Colonic mucosa (tissue), 4 donors: ENCODE measurements at regions not wholly inside any gene's neighbourhood (a gene's known extent, or its start where the extent isn't known, plus 50 kb on each side); places are given as distances from the start of the nearest gene placed in this dataset.

Experiments
- DNase-seq: peaks from one replicate; pipeline ENCODE4 v3.0.0-alpha.2; 2020
- H3K27ac ChIP-seq: fragments of 200-600 bp; one replicate; pipeline ENCODE4 v1.8.0; 2021
- H3K27me3 ChIP-seq: fragments of 200-600 bp; one replicate; pipeline ENCODE4 v1.8.0; 2021
- H3K36me3 ChIP-seq: fragments of 200-600 bp; one replicate; pipeline ENCODE4 v1.8.0; 2021
- H3K4me1 ChIP-seq: fragments of 200-600 bp; one replicate; pipeline ENCODE4 v1.8.0; 2021; ENCODE audit warnings: mild to moderate bottlenecking
- H3K4me3 ChIP-seq: fragments of 200-600 bp; one replicate; pipeline ENCODE4 v1.8.0; 2021
- H3K9ac ChIP-seq, 2 donors: one replicate each; pipeline ENCODE4 v1.7.0; 2013; ENCODE audit warnings: control low read depth in 2 of 2, low read depth in 2 of 2, low read length in 2 of 2
- H3K9me3 ChIP-seq: fragments of 200-600 bp; one replicate; pipeline ENCODE4 v1.8.0; 2021
- intact Hi-C: fragments of 100-400 bp; cut with DNase I; formaldehyde crosslinking; loops from one replicate; pipeline ENCODE4 v1.14.1; 2022
- TF ChIP-seq, protein P1 (sequence below): fragments of 200-600 bp; IDR thresholded peaks from one replicate; pipeline ENCODE4 v1.8.0; 2022; ENCODE audit warnings: antibody characterized with exemption, mild to moderate bottlenecking
- donor health status: healthy.
- donor health status: DM: no; HTN: no; CAD: no.
- donor health status: DM: no; HTN: no; CAD: no.

DNA sequence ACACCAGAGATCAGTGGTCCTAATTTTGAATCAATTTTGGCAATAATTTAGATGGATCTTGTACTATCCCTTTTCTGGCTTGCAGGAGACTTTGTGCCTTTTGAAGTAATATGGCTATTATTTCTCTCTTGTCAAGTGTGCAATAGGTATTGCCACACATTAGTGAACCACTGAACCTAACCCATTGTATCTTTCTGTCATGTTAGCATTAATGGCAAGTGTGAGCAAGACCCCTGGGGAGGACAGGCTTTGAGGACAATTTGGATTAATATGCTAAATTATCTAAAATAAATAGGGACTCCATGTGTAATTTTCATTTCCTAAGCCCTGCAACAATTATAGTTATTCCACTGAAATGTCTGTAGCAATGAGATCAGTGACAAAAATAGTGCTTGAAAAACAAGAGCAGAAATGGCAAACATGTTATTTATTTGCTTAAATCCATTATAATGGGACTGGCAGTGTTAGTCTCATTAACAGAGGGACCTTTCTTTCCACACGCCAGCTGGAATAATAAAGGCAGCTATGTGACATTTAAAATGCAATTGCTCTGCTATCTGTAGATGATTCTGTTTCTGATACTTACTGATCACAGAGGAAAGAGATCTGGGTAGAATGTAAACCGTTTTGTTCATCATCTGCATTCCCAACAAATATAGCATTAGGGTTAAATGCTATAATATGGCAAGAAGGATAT, 753.3 kb upstream of the ZNF608 start:
- Histone ChIP-seq H3K4me3 (no peak overlapping the region), H3K27ac (no peak overlapping the region), H3K27me3 (no peaks in the 10 kb centered on the region), H3K9ac (no peak overlapping the region), H3K4me1 (no peaks in the 10 kb centered on the region), H3K36me3 (no peaks in the 10 kb centered on the region), H3K9me3 (no peaks in the 10 kb centered on the region)
- intact Hi-C loops = no loop called here
- DNase-seq = no peak
- TF ChIP-seq, protein P1, sequence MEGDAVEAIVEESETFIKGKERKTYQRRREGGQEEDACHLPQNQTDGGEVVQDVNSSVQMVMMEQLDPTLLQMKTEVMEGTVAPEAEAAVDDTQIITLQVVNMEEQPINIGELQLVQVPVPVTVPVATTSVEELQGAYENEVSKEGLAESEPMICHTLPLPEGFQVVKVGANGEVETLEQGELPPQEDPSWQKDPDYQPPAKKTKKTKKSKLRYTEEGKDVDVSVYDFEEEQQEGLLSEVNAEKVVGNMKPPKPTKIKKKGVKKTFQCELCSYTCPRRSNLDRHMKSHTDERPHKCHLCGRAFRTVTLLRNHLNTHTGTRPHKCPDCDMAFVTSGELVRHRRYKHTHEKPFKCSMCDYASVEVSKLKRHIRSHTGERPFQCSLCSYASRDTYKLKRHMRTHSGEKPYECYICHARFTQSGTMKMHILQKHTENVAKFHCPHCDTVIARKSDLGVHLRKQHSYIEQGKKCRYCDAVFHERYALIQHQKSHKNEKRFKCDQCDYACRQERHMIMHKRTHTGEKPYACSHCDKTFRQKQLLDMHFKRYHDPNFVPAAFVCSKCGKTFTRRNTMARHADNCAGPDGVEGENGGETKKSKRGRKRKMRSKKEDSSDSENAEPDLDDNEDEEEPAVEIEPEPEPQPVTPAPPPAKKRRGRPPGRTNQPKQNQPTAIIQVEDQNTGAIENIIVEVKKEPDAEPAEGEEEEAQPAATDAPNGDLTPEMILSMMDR = no peak

DNA sequence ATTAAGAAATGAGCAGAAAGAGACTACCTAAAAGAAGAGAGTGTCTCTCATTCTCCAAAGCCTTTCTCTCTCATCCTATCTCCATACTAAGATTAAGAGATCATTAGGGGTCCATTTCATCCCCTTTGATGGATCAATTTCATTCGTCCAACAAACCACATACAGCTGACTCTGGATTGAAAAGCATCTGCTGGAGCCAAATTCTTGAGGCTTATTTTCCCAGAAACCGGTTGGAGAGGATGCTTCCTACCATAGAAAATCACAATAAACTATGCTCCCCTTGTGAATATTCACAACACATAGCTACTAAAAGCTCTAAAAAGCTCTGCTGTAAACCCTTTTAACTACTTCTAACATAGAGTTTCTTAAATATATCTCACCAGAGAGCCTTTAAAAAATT, 755.0 kb upstream of the ZNF608 start:
- Histone ChIP-seq H3K4me1 (no peaks in the 10 kb centered on the region), H3K27ac (no peak overlapping the region), H3K36me3 (no peaks in the 10 kb centered on the region), H3K9me3 (no peaks in the 10 kb centered on the region), H3K27me3 (no peaks in the 10 kb centered on the region), H3K9ac (no peak overlapping the region), H3K4me3 (no peak overlapping the region)
- intact Hi-C loops = no loop called here
- TF ChIP-seq, protein P1 = no peak
- no peak for DNase-seq

DNA sequence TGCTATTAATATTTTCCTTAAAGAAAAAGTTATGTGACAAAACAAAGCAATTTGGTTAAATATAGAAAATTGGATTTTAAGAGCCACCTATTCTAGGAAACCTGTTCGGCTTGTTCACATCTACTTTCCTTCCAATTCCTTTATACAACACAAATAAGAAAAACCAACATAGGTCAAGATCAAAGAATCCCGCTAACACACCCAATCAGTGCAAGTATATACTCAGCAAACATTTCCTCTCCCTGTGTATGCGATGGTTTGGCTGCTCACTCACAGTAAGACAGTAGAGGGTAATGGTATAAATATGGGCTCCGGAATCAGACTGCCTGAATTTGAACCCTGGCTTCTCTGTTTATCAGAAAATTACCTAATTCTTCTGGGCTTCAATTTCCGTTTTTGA, 757.5 kb upstream of the ZNF608 start:
- Histone ChIP-seq H3K4me3 (no peak overlapping the region), H3K36me3 (no peaks in the 10 kb centered on the region), H3K4me1 (no peaks in the 10 kb centered on the region), H3K27ac (no peak overlapping the region), H3K9ac (no peak overlapping the region), H3K27me3 (no peaks in the 10 kb centered on the region), H3K9me3 (no peaks in the 10 kb centered on the region)
- intact Hi-C loops = no loop called here
- TF ChIP-seq, protein P1 = no peak
- DNase-seq = peak; percentile 25

DNA sequence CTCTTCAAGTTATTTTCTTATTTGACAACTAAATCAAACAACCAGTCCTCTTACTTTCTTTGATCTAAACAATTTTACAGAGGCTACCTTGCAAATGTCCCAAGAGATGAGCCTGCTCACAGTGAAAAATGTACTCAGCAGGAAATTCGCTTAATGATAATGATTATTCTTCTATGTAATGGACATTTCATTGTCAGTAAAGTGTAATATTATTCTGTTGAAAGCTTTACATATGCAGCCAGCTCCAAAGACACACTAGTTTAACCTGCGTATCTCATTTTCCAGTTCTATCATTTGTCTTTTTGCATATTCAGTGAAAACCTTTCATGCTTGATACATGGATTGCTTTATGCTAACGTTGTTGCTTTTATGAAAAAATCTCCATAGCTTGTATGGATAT, 758.7 kb upstream of the ZNF608 start:
- Histone ChIP-seq H3K27me3 (no peaks in the 10 kb centered on the region), H3K27ac (no peak overlapping the region), H3K4me1 (no peaks in the 10 kb centered on the region), H3K9me3 (no peaks in the 10 kb centered on the region), H3K36me3 (no peaks in the 10 kb centered on the region), H3K4me3 (no peak overlapping the region), H3K9ac (no peak overlapping the region)
- intact Hi-C loops = no loop called here
- TF ChIP-seq, protein P1 = no peak
- DNase-seq = no peak

DNA sequence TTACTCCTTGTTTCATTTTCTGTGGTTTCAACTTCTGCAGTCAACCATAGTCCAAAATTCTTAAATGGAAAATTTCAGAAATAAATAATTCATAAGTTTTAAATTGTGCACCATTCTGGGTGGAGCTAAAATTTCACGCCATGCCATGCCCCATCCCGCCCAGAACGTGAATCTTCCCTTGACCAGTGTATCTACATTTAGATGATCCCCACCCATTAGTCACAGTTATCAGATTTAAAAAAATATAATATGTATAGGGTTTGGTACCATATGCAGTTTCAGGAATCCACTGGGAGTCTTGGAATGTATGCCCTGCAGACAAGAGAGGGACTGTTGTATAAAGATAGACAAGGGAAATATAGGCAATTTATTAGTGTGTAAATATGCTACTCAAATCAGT, 759.7 kb upstream of the ZNF608 start:
- no peak overlapping the region for H3K27ac ChIP-seq
- no peaks in the 10 kb centered on the region for H3K4me1 ChIP-seq
- TF ChIP-seq, protein P1 = no peak
- intact Hi-C loops = no loop called here
- H3K9me3 ChIP-seq = no peaks in the 10 kb centered on the region
- H3K9ac ChIP-seq = no peak overlapping the region
- H3K4me3 ChIP-seq = no peak overlapping the region
- no peaks in the 10 kb centered on the region for H3K27me3 ChIP-seq
- no peaks in the 10 kb centered on the region for H3K36me3 ChIP-seq
- no peak for DNase-seq
